ENCODE measurements at regions not wholly inside any gene's neighbourhood (a gene's known extent, or its start where the extent isn't known, plus 50 kb on each side); places are given as distances from the start of the nearest gene placed in this dataset.

- DNase-seq (ENCODE audit: low spot score in 2 of 2): no peak
- TF ChIP-seq, protein P1, sequence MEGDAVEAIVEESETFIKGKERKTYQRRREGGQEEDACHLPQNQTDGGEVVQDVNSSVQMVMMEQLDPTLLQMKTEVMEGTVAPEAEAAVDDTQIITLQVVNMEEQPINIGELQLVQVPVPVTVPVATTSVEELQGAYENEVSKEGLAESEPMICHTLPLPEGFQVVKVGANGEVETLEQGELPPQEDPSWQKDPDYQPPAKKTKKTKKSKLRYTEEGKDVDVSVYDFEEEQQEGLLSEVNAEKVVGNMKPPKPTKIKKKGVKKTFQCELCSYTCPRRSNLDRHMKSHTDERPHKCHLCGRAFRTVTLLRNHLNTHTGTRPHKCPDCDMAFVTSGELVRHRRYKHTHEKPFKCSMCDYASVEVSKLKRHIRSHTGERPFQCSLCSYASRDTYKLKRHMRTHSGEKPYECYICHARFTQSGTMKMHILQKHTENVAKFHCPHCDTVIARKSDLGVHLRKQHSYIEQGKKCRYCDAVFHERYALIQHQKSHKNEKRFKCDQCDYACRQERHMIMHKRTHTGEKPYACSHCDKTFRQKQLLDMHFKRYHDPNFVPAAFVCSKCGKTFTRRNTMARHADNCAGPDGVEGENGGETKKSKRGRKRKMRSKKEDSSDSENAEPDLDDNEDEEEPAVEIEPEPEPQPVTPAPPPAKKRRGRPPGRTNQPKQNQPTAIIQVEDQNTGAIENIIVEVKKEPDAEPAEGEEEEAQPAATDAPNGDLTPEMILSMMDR (IDR thresholded peaks at IDR 0.05): no peak
- no peak for TF ChIP-seq POLR2A (IDR thresholded peaks at IDR 0.05)
- no peak overlapping the region for H3K4me3 ChIP-seq (ENCODE audit: low read depth, poor library complexity, severe bottlenecking)
- 74 to 75% methylated on average over 9 of the region's 9 CpGs for WGBS, 2 donors
- intact Hi-C loops (cut with DNase I; ENCODE audit: low total_unique reads): no loop called here
Measured at GRCh38 chr10:31158011-31158658, 126.5 kb upstream of the ZNF438 start.

GRCh38 chr10:31166606-31167005 is 134.9 kb upstream of the ZNF438 start:
- no peak for DNase-seq (ENCODE audit: low spot score in 2 of 2)
- WGBS, 2 donors: 96 to 100% methylated on average over 3 of the region's 3 CpGs
- intact Hi-C loops (cut with DNase I; ENCODE audit: low total_unique reads): no loop called here
- no peak for TF ChIP-seq POLR2A (IDR thresholded peaks at IDR 0.05)
- TF ChIP-seq, protein P1 (IDR thresholded peaks at IDR 0.05): no peak
- H3K4me3 ChIP-seq (ENCODE audit: low read depth, poor library complexity, severe bottlenecking): no peak overlapping the region

- TF ChIP-seq, protein P1 (IDR thresholded peaks at IDR 0.05): no peak
- TF ChIP-seq POLR2A (IDR thresholded peaks at IDR 0.05): no peak
- intact Hi-C loops (cut with DNase I; ENCODE audit: low total_unique reads): no loop called here
- DNase-seq (ENCODE audit: low spot score in 2 of 2): no peak
- no peak overlapping the region for H3K4me3 ChIP-seq (ENCODE audit: low read depth, poor library complexity, severe bottlenecking)
- 88 to 91% methylated on average over 4 of the region's 4 CpGs for WGBS, 2 donors
Measured at GRCh38 chr10:31170636-31171035, 139.0 kb upstream of the ZNF438 start.

- intact Hi-C loops (cut with DNase I; ENCODE audit: low total_unique reads): no loop called here
- 75 to 76% methylated on average over 4 of the region's 4 CpGs for WGBS, 2 donors
- no peak for DNase-seq (ENCODE audit: low spot score in 2 of 2)
Measured at GRCh38 chr10:31171402-31172083, 139.9 kb upstream of the ZNF438 start.

GRCh38 chr10:31172925-31173324 is 141.3 kb upstream of the ZNF438 start:
- DNase-seq (ENCODE audit: low spot score in 2 of 2): no peak
- 92 to 100% methylated on average over 1 of the region's 1 CpG for WGBS, 2 donors
- intact Hi-C loops (cut with DNase I; ENCODE audit: low total_unique reads): no loop called here

More at GRCh38 chr10:31171402-31172083, 139.9 kb upstream of the ZNF438 start:
- no peak overlapping the region for H3K4me3 ChIP-seq (ENCODE audit: low read depth, poor library complexity, severe bottlenecking)
- TF ChIP-seq, protein P1 (IDR thresholded peaks at IDR 0.05): no peak
- no peak for TF ChIP-seq POLR2A (IDR thresholded peaks at IDR 0.05)

More at GRCh38 chr10:31172925-31173324, 141.3 kb upstream of the ZNF438 start:
- no peak overlapping the region for H3K4me3 ChIP-seq (ENCODE audit: low read depth, poor library complexity, severe bottlenecking)
- TF ChIP-seq, protein P1 (IDR thresholded peaks at IDR 0.05): no peak
- TF ChIP-seq POLR2A (IDR thresholded peaks at IDR 0.05): no peak

Measured in lower leg skin (tissue), 4 donors.